ENCODE measurements at regions not wholly inside any gene's neighbourhood (a gene's known extent, or its start where the extent isn't known, plus 50 kb on each side); places are given as distances from the start of the nearest gene placed in this dataset.

DNA sequence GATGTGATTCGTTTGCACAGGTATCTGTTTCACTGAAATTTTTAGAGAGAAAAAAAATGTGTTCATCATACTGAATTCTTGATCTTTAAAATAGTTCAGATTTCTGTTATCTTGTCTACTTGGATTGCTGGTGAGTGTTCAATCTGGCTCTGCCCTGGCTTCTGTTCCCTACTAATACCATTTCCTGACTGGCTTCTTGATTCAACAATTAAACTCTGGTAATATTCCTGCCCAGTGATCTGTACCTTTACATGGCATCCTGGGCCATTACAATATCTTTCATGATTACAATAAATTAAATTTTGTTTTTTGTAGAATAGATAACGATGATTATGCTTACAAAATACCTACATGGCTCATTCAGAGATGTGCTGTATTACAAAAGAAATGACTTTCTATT lies 1388.0 kb upstream of the TENM3 start:
- TF ChIP-seq POLR2A (IDR thresholded peaks at IDR 0.05) (no peak), CTCF (IDR thresholded peaks at IDR 0.05) (no peak)
